Hepatocyte (in vitro differentiated cells): ENCODE measurements at regions not wholly inside any gene's neighbourhood (a gene's known extent, or its start where the extent isn't known, plus 50 kb on each side); places are given as distances from the start of the nearest gene placed in this dataset.

ENCODE experiments used
- CTCF ChIP-seq: fragments of 200-600 bp; sonication (generic); IDR thresholded peaks from 2 replicates; pipeline ENCODE4 v1.5.1; 2016; ENCODE audit warnings: antibody characterized with exemption, mild to moderate bottlenecking; ENCODE audit not compliant: poor library complexity
- EZH2 ChIP-seq: fragments of 200-600 bp; sonication (generic); IDR thresholded peaks from 2 replicates; pipeline ENCODE4 v1.6.1; 2016; ENCODE audit warnings: antibody characterized with exemption, mild to moderate bottlenecking, borderline replicate concordance

- TF ChIP-seq EZH2, result no peak
- no peak for TF ChIP-seq CTCF
These were observed 394.7 kb downstream of the PDGFC start for GRCh38 chr4:156576946-156577345.
